ENCODE measurements at regions not wholly inside any gene's neighbourhood (a gene's known extent, or its start where the extent isn't known, plus 50 kb on each side); places are given as distances from the start of the nearest gene placed in this dataset.

GRCh38 chr9:108621991-108622855 is 233.6 kb downstream of the ACTL7B start:
- no peak for TF ChIP-seq CTCF (IDR thresholded peaks at IDR 0.05; ENCODE audit: low read depth, low read length, missing input control)
- no peak for TF ChIP-seq GABPA (IDR thresholded peaks at IDR 0.05 in 1 of 2, conservative IDR thresholded peaks at IDR 0.05 in 1 of 2)
- TF ChIP-seq JUND (IDR thresholded peaks at IDR 0.05): no peak
- no peak for TF ChIP-seq RAD21 (IDR thresholded peaks at IDR 0.05)
- no peak for TF ChIP-seq EGR1 (IDR thresholded peaks at IDR 0.05; ENCODE audit: low read depth in 2 of 2)
- no peak for TF ChIP-seq REST (IDR thresholded peaks at IDR 0.05)
- TF ChIP-seq YY1 (IDR thresholded peaks at IDR 0.05): no peak
- TF ChIP-seq TAF1 (conservative IDR thresholded peaks at IDR 0.05): no peak
- no peak for TF ChIP-seq SP1 (IDR thresholded peaks at IDR 0.05)
